ENCODE measurements at regions not wholly inside any gene's neighbourhood (a gene's known extent, or its start where the extent isn't known, plus 50 kb on each side); places are given as distances from the start of the nearest gene placed in this dataset.

GRCh38 chr11:95304777-95305176 is 73.8 kb upstream of the SESN3 start:
- Mint-ChIP-seq H3K27me3 (ENCODE audit: insufficient read depth) (peaks cover 2% of the 10 kb centered on the region; the same call in 1 of the 2 replicates), H3K27ac (no peak overlapping the region), H3K9me3 (no peaks in the 10 kb centered on the region; the same call in 1 of the 2 replicates)

GRCh38 chr11:95302211-95302610 is 71.2 kb upstream of the SESN3 start:
- no peaks in the 10 kb centered on the region for H3K4me1 Mint-ChIP-seq (ENCODE audit: low read depth)
- no peaks in the 10 kb centered on the region; the same call in 1 of the 2 replicates for H3K9me3 Mint-ChIP-seq
- H3K4me3 Mint-ChIP-seq, result no peak overlapping the region
- H3K36me3 Mint-ChIP-seq (ENCODE audit: low read depth), result no peaks in the 10 kb centered on the region
- no peak overlapping the region for H3K27ac Mint-ChIP-seq
- no peak for DNase-seq
- no peak for TF ChIP-seq CTCF (IDR thresholded peaks at IDR 0.05)
- H3K27me3 Mint-ChIP-seq (ENCODE audit: insufficient read depth), result no peaks in the 10 kb centered on the region

More at GRCh38 chr11:95304777-95305176, 73.8 kb upstream of the SESN3 start:
- Mint-ChIP-seq H3K36me3 (ENCODE audit: low read depth) (no peaks in the 10 kb centered on the region), H3K4me3 (no peak overlapping the region), H3K4me1 (ENCODE audit: low read depth) (no peaks in the 10 kb centered on the region)
- TF ChIP-seq CTCF (IDR thresholded peaks at IDR 0.05), result no peak
- no peak for DNase-seq

GRCh38 chr11:95301474-95301873 is 70.5 kb upstream of the SESN3 start:
- Mint-ChIP-seq H3K27me3 (ENCODE audit: insufficient read depth) (no peaks in the 10 kb centered on the region), H3K4me3 (no peak overlapping the region), H3K27ac (no peak overlapping the region), H3K4me1 (ENCODE audit: low read depth) (no peaks in the 10 kb centered on the region), H3K9me3 (no peaks in the 10 kb centered on the region; the same call in 1 of the 2 replicates), H3K36me3 (ENCODE audit: low read depth) (no peaks in the 10 kb centered on the region)
- DNase-seq, result no peak
- TF ChIP-seq CTCF (IDR thresholded peaks at IDR 0.05), result no peak

- Mint-ChIP-seq H3K36me3 (ENCODE audit: low read depth) (no peaks in the 10 kb centered on the region), H3K4me1 (ENCODE audit: low read depth) (no peaks in the 10 kb centered on the region), H3K9me3 (no peaks in the 10 kb centered on the region), H3K27me3 (ENCODE audit: insufficient read depth) (no peaks in the 10 kb centered on the region), H3K4me3 (no peak overlapping the region), H3K27ac (no peak overlapping the region)
- no peak for TF ChIP-seq CTCF (IDR thresholded peaks at IDR 0.05)
- no peak for DNase-seq
These were observed 68.2 kb upstream of the SESN3 start for GRCh38 chr11:95299078-95299679.

- Mint-ChIP-seq H3K4me1 (ENCODE audit: low read depth) (no peaks in the 10 kb centered on the region), H3K27ac (no peak overlapping the region), H3K4me3 (no peak overlapping the region), H3K27me3 (ENCODE audit: insufficient read depth) (no peaks in the 10 kb centered on the region), H3K36me3 (ENCODE audit: low read depth) (no peaks in the 10 kb centered on the region), H3K9me3 (no peaks in the 10 kb centered on the region)
- DNase-seq, result no peak
- no peak for TF ChIP-seq CTCF (IDR thresholded peaks at IDR 0.05)
These were observed 66.9 kb upstream of the SESN3 start for GRCh38 chr11:95297680-95298452.

Measured in HFFc6 (cell line).